Stimulated activated memory B cell treated with anti-CD40 and anti-IgM and Interleukin-4, amounts not matched to agents 10 μg/mL and 1 μg/mL and 100 μg/mL, for 72 hours (primary cell): ENCODE measurements at regions not wholly inside any gene's neighbourhood (a gene's known extent, or its start where the extent isn't known, plus 50 kb on each side); places are given as distances from the start of the nearest gene placed in this dataset.

Source experiments
- ATAC-seq: fragments of 150-1000 bp; cut with Tn5 transposase; 2 replicates; pipeline ENCODE4 v1.10.0; 2021
- H3K27ac Mint-ChIP-seq: one replicate; pipeline ENCODE4 v1.8.0; 2022; ENCODE audit warnings: mild to moderate bottlenecking, mixed read lengths
- H3K27me3 Mint-ChIP-seq: one replicate; pipeline ENCODE4 v1.8.0; 2022; ENCODE audit warnings: mixed read lengths
- H3K36me3 Mint-ChIP-seq: one replicate; pipeline ENCODE4 v1.8.0; 2022; ENCODE audit warnings: mixed read lengths
- H3K4me1 Mint-ChIP-seq: one replicate; pipeline ENCODE4 v1.8.0; 2022; ENCODE audit warnings: mixed read lengths
- H3K4me3 Mint-ChIP-seq: one replicate; pipeline ENCODE4 v1.8.0; 2022; ENCODE audit warnings: mild to moderate bottlenecking, moderate library complexity, mixed read lengths
- H3K9me3 Mint-ChIP-seq: one replicate; pipeline ENCODE4 v1.8.0; 2022; ENCODE audit warnings: mixed read lengths

GRCh38 chr20:43255877-43256276 lies 66.2 kb upstream of the PTPRT start:
- Mint-ChIP-seq H3K4me1 (no peaks in the 10 kb centered on the region), H3K4me3 (no peak overlapping the region), H3K9me3 (peaks cover 4% of the 10 kb centered on the region), H3K27me3 (peaks cover 9% of the 10 kb centered on the region), H3K27ac (no peak overlapping the region), H3K36me3 (no peaks in the 10 kb centered on the region)
- no peak for ATAC-seq

GRCh38 chr20:43252761-43253160 lies 63.1 kb upstream of the PTPRT start:
- H3K4me3 Mint-ChIP-seq: no peak overlapping the region
- no peak overlapping the region for H3K27ac Mint-ChIP-seq
- no peaks in the 10 kb centered on the region for H3K4me1 Mint-ChIP-seq
- ATAC-seq: no peak
- no peaks in the 10 kb centered on the region for H3K36me3 Mint-ChIP-seq
- H3K9me3 Mint-ChIP-seq: no peaks in the 10 kb centered on the region
- H3K27me3 Mint-ChIP-seq: peaks cover 9% of the 10 kb centered on the region

- no peak for ATAC-seq
- Mint-ChIP-seq H3K36me3 (no peaks in the 10 kb centered on the region), H3K4me3 (no peak overlapping the region)
Measured at GRCh38 chr20:43248341-43248740, 58.6 kb upstream of the PTPRT start.

DNA sequence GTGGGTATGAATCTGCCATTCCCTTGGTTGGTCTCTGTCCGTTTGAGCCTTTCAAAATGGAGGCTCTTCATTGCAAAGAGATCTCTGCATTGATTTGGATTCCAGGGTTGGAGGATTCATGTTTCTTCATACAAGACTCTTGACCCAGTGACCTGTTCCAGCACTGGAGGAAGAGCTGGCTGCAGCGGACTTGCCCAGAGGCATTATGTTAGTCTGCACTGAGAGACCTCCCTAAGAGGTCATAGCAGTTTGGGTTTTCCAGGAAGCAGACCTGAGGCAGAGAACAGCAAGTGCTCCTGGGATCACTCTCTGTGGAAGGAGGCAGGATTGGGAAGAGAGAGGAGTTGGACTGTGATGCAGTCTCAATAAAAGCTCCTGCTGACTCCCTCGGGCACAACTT lies 57.7 kb upstream of the PTPRT start:
- H3K4me3 Mint-ChIP-seq: no peak overlapping the region
- no peak overlapping the region for H3K27ac Mint-ChIP-seq
- no peak for ATAC-seq
- H3K9me3 Mint-ChIP-seq: no peaks in the 10 kb centered on the region
- H3K27me3 Mint-ChIP-seq: peaks cover 12% of the 10 kb centered on the region
- H3K36me3 Mint-ChIP-seq: no peaks in the 10 kb centered on the region
- H3K4me1 Mint-ChIP-seq: no peaks in the 10 kb centered on the region

More at GRCh38 chr20:43248341-43248740, 58.6 kb upstream of the PTPRT start:
- no peak overlapping the region for H3K27ac Mint-ChIP-seq
- no peaks in the 10 kb centered on the region for H3K4me1 Mint-ChIP-seq
- peaks cover 16% of the 10 kb centered on the region for H3K27me3 Mint-ChIP-seq
- H3K9me3 Mint-ChIP-seq: no peaks in the 10 kb centered on the region

GRCh38 chr20:43244647-43245046 lies 54.9 kb upstream of the PTPRT start:
- no peaks in the 10 kb centered on the region for H3K36me3 Mint-ChIP-seq
- peaks cover under 1% of the 10 kb centered on the region for H3K9me3 Mint-ChIP-seq
- no peak overlapping the region for H3K27ac Mint-ChIP-seq
- no peaks in the 10 kb centered on the region for H3K4me1 Mint-ChIP-seq
- no peak overlapping the region for H3K4me3 Mint-ChIP-seq
- peaks cover 7% of the 10 kb centered on the region for H3K27me3 Mint-ChIP-seq
- no peak for ATAC-seq

DNA sequence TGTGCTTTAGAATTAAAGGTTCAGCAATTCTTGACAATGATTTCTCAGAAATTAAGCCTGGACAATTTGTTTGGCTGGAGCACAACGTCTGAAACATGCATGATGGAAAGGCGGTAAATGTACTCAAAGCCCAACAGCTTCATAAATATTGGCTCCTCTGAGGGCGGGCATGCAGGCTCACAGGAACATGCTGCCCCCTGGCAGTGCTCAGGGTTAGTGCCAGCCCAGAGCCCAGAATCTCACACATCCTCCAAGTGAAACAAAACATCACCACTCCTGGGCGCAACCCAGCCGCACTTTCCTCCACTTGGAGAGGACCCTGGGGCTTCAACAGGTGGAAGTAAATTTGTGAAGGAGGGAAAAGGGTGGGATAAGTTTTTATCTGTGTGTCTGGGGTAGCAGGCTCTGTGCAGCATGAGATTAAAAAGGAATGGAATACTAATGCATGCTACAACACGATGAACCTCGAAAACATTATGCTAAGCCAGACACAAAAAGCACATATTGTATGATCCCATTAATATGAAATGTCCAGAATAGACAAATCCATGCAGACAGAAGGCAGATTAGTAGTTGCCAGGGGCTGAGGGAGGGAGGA lies 54.1 kb upstream of the PTPRT start:
- no peak overlapping the region for H3K4me3 Mint-ChIP-seq
- no peaks in the 10 kb centered on the region for H3K36me3 Mint-ChIP-seq
- no peak for ATAC-seq
- no peak overlapping the region for H3K27ac Mint-ChIP-seq
- no peaks in the 10 kb centered on the region for H3K4me1 Mint-ChIP-seq
- H3K27me3 Mint-ChIP-seq: peaks cover 7% of the 10 kb centered on the region
- peaks cover 8% of the 10 kb centered on the region for H3K9me3 Mint-ChIP-seq

- Mint-ChIP-seq H3K27me3 (peaks cover 11% of the 10 kb centered on the region), H3K27ac (no peak overlapping the region), H3K9me3 (peaks cover 8% of the 10 kb centered on the region), H3K4me3 (no peak overlapping the region), H3K36me3 (no peaks in the 10 kb centered on the region), H3K4me1 (no peaks in the 10 kb centered on the region)
- ATAC-seq: no peak
Measured at GRCh38 chr20:43241057-43241702, 51.5 kb upstream of the PTPRT start.
